Endothelial cell of umbilical vein (primary cell): ENCODE measurements at regions not wholly inside any gene's neighbourhood (a gene's known extent, or its start where the extent isn't known, plus 50 kb on each side); places are given as distances from the start of the nearest gene placed in this dataset.

Experiments used
- CTCF ChIP-seq, 2 donors: IDR thresholded peaks; 1 replicate in 1 of 2; 2 replicates in 1 of 2; pipeline ENCODE4 v1.5.1; 2011; ENCODE audit warnings: low read length in 2 of 2, mild to moderate bottlenecking in 2 of 2, moderate library complexity in 2 of 2, control low read depth in 1 of 2, inconsistent platforms in 1 of 2, low read depth in 1 of 2; ENCODE audit not compliant: insufficient read depth in 1 of 2; ENCODE audit errors: extremely low read depth in 1 of 2
- POLR2A ChIP-seq: IDR thresholded peaks from 2 replicates; pipeline ENCODE4 v1.6.1; 2012; ENCODE audit warnings: low read depth, mild to moderate bottlenecking, control low read depth, low read length

GRCh38 chr3:167166012-167166411 lies 214.1 kb downstream of the ZBBX start:
- TF ChIP-seq CTCF (IDR thresholded peaks at IDR 0.05; ENCODE audit: extremely low read depth in 1 of 2, insufficient read depth in 1 of 2, low read depth in 1 of 2, low read length in 2 of 2) (no peak), POLR2A (no peak)
